ENCODE measurements at regions not wholly inside any gene's neighbourhood (a gene's known extent, or its start where the extent isn't known, plus 50 kb on each side); places are given as distances from the start of the nearest gene placed in this dataset.

DNA sequence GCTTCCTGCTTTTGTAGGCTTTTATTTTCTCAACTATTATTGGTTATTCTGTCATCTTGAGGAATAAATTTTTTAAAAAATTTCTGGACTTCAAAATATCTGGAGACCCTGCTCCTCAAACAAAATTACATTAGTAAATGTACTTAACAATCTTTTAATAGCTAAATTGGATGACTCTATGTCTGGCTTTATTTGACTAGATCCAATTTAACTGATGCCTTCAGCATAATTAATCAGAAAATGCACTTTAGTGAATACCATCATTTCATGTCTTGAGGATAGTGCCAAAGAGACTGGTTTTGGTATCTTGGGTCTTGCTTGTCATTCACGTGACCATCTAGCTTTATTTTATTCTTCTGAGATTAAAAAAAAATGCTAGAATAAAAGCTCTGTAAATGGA lies 1301.2 kb downstream of the JRKL start:
- TF ChIP-seq CTCF (conservative IDR thresholded peaks at IDR 0.05) (no peak), EZH2 (IDR thresholded peaks at IDR 0.05; ENCODE audit: low read depth) (no peak)

All from PC-9 (cell line).